Activated naive CD8-positive, alpha-beta T cell (primary cell): ENCODE measurements at regions not wholly inside any gene's neighbourhood (a gene's known extent, or its start where the extent isn't known, plus 50 kb on each side); places are given as distances from the start of the nearest gene placed in this dataset.

Experiments
- H3K27ac Mint-ChIP-seq: one replicate; pipeline ENCODE4 v1.8.0; 2021; ENCODE audit warnings: mixed read lengths
- H3K27me3 Mint-ChIP-seq: one replicate; pipeline ENCODE4 v1.8.0; 2021; ENCODE audit warnings: mixed read lengths
- H3K36me3 Mint-ChIP-seq: one replicate; pipeline ENCODE4 v1.8.0; 2021; ENCODE audit warnings: mixed read lengths
- H3K4me1 Mint-ChIP-seq: one replicate; pipeline ENCODE4 v1.8.0; 2021; ENCODE audit warnings: low read depth, mixed read lengths
- H3K4me3 Mint-ChIP-seq: one replicate; pipeline ENCODE4 v1.8.0; 2021; ENCODE audit warnings: mild to moderate bottlenecking, mixed read lengths
- H3K9me3 Mint-ChIP-seq: one replicate; pipeline ENCODE4 v1.8.0; 2021; ENCODE audit warnings: low read depth, mixed read lengths

DNA sequence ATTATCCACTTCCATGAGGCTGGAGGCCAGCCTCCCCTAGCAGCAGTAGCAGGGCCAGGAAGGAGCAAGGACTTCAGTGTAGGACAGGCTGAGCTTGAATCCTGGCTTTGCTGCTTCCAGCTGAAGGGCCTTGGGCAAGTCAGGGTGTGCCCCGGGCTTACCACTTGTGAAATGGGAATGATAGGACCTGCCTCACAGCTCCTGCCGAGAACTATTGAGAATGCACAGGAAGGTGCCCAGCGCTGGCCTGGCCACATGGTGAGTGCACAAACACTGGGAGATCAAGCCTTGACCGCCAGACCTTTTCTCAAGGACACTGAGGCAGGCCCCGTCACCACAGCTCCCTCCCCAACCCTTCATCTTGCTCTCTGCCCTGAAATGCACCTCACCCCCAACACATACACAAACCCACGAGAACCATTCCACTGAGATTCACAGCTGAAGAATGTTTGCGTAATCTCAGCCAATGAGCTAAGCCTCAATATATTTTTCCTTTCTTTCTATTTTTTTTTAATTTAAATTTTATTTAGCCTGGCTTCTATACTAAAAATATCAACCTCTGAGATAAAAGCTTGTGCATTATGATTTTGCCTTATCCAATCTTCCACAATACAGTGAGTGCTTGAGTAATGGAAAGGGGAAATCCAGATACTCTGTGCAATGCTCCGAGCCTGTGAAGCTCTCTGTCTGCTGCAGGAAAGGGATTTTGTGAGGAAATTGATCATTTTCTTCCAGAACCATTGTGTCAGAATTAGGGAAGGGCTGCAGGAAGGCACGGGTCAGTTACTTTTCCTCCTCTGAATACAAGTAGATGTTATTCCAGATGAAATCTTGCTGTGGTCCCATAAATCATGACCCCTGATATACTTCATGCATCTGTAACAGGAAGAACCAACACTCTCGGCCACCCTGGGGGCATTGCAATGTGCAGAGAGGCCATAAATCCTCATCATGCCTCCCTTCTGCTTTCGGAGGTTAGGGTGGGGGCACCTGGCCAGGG is 193.9 kb downstream of the TLE3 start:
- Mint-ChIP-seq H3K4me3 (no peak overlapping the region), H3K27ac (no peak overlapping the region), H3K36me3 (no peaks in the 10 kb centered on the region), H3K9me3 (no peaks in the 10 kb centered on the region), H3K4me1 (no peaks in the 10 kb centered on the region), H3K27me3 (no peaks in the 10 kb centered on the region)

DNA sequence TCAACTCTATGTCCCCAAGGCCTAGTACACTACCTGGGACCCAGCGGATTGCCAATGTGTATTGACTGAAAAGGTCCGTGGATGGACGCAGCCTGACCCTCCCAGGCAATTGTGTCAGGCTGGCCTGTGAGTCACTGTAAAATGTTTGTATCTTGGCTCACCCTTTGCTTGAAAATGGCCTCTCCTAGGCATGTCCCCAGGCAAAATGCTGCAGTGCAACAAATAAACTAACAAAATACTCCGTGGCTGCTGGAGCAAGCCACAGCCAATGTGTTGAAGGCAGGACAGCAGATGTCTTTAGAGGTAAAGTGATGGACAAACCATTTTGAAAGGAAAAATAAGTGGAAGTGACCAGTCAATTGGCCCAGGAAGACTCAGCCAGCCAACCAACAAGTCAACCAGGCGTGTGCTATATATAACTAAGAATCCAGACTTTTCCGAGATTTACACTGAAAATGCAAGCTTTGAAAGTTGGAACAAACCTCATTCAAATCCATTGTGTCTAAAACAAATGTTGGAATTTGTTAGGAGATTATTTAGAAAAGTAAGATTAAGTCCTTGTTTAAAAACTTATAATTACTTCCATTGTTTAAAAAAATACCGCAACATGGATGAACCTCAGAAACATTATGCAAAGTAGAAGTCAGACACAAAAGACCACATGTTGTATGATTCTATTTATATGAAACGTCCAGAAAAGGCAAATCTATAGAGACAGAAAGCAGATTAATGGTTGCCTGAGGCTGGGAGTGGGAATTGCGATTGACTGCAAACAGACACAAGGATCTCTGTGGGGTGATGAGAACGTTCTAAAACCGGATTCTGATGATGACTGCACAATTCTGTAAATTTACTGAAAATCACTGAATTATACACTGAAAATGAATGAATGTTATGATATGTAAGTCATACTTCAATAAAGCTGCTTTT is 191.2 kb downstream of the TLE3 start:
- Mint-ChIP-seq H3K27me3 (no peaks in the 10 kb centered on the region), H3K27ac (no peak overlapping the region), H3K9me3 (no peaks in the 10 kb centered on the region)

GRCh38 chr15:69908060-69908459 is 189.7 kb downstream of the TLE3 start:
- no peak overlapping the region for H3K27ac Mint-ChIP-seq
- H3K9me3 Mint-ChIP-seq: no peaks in the 10 kb centered on the region
- H3K36me3 Mint-ChIP-seq: no peaks in the 10 kb centered on the region
- no peak overlapping the region for H3K4me3 Mint-ChIP-seq
- no peaks in the 10 kb centered on the region for H3K27me3 Mint-ChIP-seq
- no peaks in the 10 kb centered on the region for H3K4me1 Mint-ChIP-seq

More for the DNA sequence above, 191.2 kb downstream of the TLE3 start:
- no peaks in the 10 kb centered on the region for H3K4me1 Mint-ChIP-seq
- H3K4me3 Mint-ChIP-seq: no peak overlapping the region
- no peaks in the 10 kb centered on the region for H3K36me3 Mint-ChIP-seq

- Mint-ChIP-seq H3K27me3 (no peaks in the 10 kb centered on the region), H3K4me3 (no peak overlapping the region), H3K9me3 (no peaks in the 10 kb centered on the region), H3K27ac (no peak overlapping the region), H3K36me3 (no peaks in the 10 kb centered on the region), H3K4me1 (no peaks in the 10 kb centered on the region)
These were observed 188.9 kb downstream of the TLE3 start for GRCh38 chr15:69908590-69909420.

GRCh38 chr15:69909719-69910444 is 187.8 kb downstream of the TLE3 start:
- no peaks in the 10 kb centered on the region for H3K27me3 Mint-ChIP-seq
- no peaks in the 10 kb centered on the region for H3K4me1 Mint-ChIP-seq
- H3K9me3 Mint-ChIP-seq: no peaks in the 10 kb centered on the region
- no peaks in the 10 kb centered on the region for H3K36me3 Mint-ChIP-seq
- no peak overlapping the region for H3K27ac Mint-ChIP-seq
- no peak overlapping the region for H3K4me3 Mint-ChIP-seq

DNA sequence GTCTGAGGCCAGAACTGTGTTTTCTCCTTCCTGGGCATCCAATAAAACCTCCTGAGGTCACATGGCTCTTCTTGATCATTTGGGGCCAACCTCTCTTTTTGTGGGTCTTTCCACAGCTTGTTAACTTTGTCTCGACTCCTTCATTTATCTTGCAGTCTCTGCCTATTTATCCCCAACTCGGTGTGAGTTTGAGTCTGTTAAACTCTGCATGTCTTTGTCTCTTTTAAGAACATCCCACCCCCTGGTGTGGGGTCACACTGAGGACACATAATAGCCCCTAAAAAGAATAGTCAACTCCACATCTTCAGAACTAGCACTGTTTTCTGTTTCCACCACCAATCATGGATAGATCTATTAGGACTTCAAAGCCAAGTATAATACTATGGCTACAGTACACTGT is 187.2 kb downstream of the TLE3 start:
- no peaks in the 10 kb centered on the region for H3K27me3 Mint-ChIP-seq

DNA sequence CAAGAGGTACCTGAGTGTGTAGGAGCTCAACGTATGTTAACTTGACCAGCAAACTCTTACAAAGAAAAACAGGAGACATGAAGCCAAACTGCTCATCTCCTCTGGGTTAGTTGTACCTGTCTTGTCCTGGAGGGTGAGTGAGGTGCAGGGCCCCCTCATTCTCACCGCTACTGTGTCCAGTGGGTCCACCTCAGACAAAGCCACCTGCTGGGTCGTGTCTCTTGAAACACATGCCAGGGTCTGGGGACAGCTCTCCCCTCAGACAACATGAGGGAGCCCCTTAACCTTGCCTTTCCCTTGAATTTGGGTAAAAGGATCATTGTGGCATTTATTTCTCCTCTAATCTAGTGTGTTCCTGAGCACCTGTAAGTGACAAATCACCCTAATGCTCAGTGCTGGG is 185.6 kb downstream of the TLE3 start:
- no peaks in the 10 kb centered on the region for H3K27me3 Mint-ChIP-seq
- H3K36me3 Mint-ChIP-seq: no peaks in the 10 kb centered on the region
- H3K27ac Mint-ChIP-seq: no peak overlapping the region
- H3K9me3 Mint-ChIP-seq: no peaks in the 10 kb centered on the region
- H3K4me1 Mint-ChIP-seq: no peaks in the 10 kb centered on the region
- H3K4me3 Mint-ChIP-seq: no peak overlapping the region

More for the DNA sequence above, 187.2 kb downstream of the TLE3 start:
- Mint-ChIP-seq H3K4me3 (no peak overlapping the region), H3K9me3 (no peaks in the 10 kb centered on the region), H3K36me3 (no peaks in the 10 kb centered on the region), H3K4me1 (no peaks in the 10 kb centered on the region), H3K27ac (no peak overlapping the region)

DNA sequence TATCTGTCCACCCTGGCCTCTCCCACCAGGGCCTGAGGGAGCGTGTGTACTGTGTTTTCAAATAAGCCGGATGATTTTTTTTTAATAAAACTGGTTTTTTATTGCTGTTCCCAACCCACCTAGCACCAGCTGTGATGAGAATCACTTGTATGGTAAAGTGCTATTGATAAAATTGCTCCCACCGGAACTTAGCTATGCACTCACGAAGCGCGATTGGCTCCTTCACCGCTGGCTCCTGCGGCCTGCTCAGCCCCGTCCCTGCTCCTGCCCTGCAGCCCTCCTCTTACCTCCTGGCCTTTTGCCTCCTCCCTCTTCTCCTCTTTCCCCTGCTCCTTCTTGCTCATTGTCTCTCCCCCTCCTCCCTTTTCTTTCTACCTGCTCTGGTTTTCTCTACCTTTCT is 183.7 kb downstream of the TLE3 start:
- Mint-ChIP-seq H3K27ac (no peak overlapping the region), H3K9me3 (no peaks in the 10 kb centered on the region), H3K27me3 (no peaks in the 10 kb centered on the region), H3K36me3 (no peaks in the 10 kb centered on the region), H3K4me1 (no peaks in the 10 kb centered on the region), H3K4me3 (no peak overlapping the region)

- no peak overlapping the region for H3K4me3 Mint-ChIP-seq
- H3K27me3 Mint-ChIP-seq: no peaks in the 10 kb centered on the region
- no peaks in the 10 kb centered on the region for H3K36me3 Mint-ChIP-seq
- no peak overlapping the region for H3K27ac Mint-ChIP-seq
- no peaks in the 10 kb centered on the region for H3K9me3 Mint-ChIP-seq
- H3K4me1 Mint-ChIP-seq: no peaks in the 10 kb centered on the region
These were observed 182.8 kb downstream of the TLE3 start for GRCh38 chr15:69914960-69915359.

- Mint-ChIP-seq H3K4me1 (no peaks in the 10 kb centered on the region), H3K27me3 (no peaks in the 10 kb centered on the region), H3K9me3 (no peaks in the 10 kb centered on the region), H3K4me3 (no peak overlapping the region), H3K27ac (no peak overlapping the region), H3K36me3 (no peaks in the 10 kb centered on the region)
These were observed 181.4 kb downstream of the TLE3 start for GRCh38 chr15:69916169-69916785.

- Mint-ChIP-seq H3K36me3 (no peaks in the 10 kb centered on the region), H3K4me1 (no peaks in the 10 kb centered on the region), H3K4me3 (no peak overlapping the region), H3K27ac (no peak overlapping the region), H3K27me3 (no peaks in the 10 kb centered on the region), H3K9me3 (no peaks in the 10 kb centered on the region)
These were observed 180.7 kb downstream of the TLE3 start for GRCh38 chr15:69917056-69917455.

DNA sequence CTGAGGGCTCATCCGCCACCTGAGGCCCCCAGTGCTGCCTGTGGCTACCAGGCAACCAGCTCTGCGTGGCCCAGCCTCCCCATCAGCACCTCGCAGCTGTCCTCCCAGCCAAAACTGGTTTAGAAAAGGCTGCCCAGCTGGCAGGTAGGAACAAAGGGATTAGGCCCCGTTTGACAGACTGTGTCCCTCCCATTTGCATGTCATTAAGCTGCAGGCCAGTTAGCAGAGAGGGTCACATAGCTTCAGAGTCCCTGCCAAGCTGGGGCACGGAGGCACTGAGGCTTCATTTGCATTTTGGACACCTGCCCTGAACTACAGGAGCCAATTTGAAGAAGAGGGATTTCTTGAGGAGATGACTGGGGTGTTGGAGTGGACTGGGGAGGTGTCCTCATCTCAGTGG is 177.9 kb downstream of the TLE3 start:
- no peaks in the 10 kb centered on the region for H3K4me1 Mint-ChIP-seq
- peaks cover 8% of the 10 kb centered on the region for H3K9me3 Mint-ChIP-seq
- no peak overlapping the region for H3K4me3 Mint-ChIP-seq
- H3K27me3 Mint-ChIP-seq: peaks cover 5% of the 10 kb centered on the region
- H3K27ac Mint-ChIP-seq: no peak overlapping the region
- H3K36me3 Mint-ChIP-seq: peaks cover 5% of the 10 kb centered on the region

- no peak overlapping the region for H3K4me3 Mint-ChIP-seq
- H3K27me3 Mint-ChIP-seq: peaks cover 5% of the 10 kb centered on the region
- peaks cover 5% of the 10 kb centered on the region for H3K36me3 Mint-ChIP-seq
- no peaks in the 10 kb centered on the region for H3K4me1 Mint-ChIP-seq
- H3K9me3 Mint-ChIP-seq: peaks cover 9% of the 10 kb centered on the region
- H3K27ac Mint-ChIP-seq: no peak overlapping the region
These were observed 177.5 kb downstream of the TLE3 start for GRCh38 chr15:69920221-69920620.
